HG02588 (cell line): ENCODE measurements at regions not wholly inside any gene's neighbourhood (a gene's known extent, or its start where the extent isn't known, plus 50 kb on each side); places are given as distances from the start of the nearest gene placed in this dataset.
"Not testable (repeated sequence)": the region's sequence is repeated elsewhere in the genome, so short reads cannot be mapped to it uniquely, and the experiment has no call there.

Experiments
- ATAC-seq: cut with Tn5 transposase; IDR thresholded peaks from one replicate; pipeline ENCODE4 v1.9.1; 2021; ENCODE audit warnings: mild to moderate bottlenecking, moderate library complexity; ENCODE audit not compliant: unreplicated experiment

DNA sequence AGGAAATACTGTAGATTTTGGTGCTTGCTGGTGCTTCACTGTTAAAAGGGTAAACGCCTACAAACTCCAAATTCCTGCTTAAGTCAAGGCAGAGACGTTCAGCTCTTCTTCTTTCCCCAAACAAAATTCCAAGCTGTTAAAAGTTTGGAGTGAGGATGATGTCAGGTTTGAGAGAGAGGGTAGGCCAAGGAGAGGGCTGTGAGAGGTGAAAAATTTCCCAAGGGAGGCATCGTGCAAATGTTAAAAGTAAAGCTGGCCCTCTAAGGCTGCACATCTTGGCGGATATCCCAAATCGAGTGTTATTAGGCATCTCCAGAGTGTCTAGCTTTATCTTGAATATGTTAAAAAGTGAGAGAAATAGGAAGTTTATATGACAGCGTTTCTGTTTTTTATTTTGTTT is 651.8 kb downstream of the QKI start:
- no peak for ATAC-seq

DNA sequence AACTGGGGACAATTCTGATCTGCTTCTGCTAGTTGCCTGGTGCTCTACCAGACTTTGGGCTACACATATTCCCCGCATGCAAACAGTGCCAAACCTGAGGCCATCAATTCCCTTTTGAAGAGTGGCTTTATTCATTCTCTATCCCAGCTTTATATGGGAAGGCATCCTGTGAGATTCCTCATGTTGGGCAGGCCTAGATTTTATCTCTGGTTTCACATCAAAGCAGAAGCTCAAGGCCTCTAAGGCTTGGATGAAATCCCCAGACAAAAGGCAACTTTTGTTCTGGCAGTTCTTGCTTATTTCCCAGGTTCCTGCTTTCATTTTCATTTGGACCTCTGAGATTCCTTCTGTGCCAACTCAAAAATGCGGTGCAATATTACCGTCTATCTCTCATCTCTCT is 648.8 kb downstream of the QKI start:
- ATAC-seq = no peak

DNA sequence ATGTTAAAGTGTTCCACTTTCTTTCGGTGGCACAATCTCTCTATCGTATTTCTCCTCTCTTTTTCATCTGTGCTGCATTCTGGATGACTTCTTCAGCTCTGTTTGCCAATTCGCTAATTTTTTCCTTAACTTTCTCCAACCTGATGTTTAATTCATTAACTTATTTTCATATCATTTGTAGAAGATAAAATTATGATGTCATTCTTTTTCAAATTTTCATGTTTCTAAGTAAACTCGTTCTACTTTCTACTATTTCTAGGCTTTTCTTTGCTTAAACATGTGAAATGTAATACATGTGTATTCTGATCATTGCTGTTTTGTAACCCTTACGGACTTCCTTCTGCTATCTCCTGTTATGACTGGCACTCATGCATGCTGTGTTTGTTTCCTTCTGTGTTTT is 648.4 kb downstream of the QKI start:
- ATAC-seq = no peak

DNA sequence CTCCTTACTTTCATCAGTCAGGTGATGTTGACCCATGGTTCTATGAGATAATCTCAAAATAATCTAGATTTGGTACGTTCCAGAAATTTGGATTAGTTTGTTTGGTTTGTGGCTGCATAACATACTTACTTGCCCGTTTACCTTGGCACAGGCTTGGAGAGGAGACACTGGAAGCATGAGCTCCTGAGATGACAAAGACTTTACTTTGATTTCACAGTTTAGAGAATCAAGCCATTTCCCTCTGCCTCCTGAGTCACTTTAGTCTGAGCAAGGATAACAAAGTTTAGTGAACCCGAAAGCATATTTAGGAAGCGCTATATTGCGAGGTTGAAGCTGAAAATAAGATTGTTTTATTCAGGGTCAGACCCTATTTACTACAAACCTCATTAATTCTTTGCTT is 643.4 kb downstream of the QKI start:
- ATAC-seq = no peak

DNA sequence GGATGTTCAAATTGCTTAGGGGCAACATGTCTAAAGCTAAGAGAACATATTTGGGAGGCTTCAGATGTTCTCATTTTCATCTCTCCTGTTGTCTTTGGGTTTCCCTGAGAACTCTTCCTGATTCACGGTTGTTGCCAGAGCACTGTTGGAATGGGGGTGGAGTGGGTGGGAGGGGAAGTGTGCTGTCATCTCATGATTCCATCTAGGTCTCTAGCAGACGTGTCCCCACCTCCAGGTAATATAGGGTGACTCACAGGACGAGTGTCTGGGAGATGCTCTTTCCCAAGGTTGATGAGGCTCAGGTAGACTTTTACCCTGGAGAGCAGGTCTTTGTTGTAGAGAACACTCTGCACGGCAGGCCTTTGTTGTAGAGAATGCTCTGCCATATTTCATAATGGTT is 636.9 kb downstream of the QKI start:
- ATAC-seq = no peak

DNA sequence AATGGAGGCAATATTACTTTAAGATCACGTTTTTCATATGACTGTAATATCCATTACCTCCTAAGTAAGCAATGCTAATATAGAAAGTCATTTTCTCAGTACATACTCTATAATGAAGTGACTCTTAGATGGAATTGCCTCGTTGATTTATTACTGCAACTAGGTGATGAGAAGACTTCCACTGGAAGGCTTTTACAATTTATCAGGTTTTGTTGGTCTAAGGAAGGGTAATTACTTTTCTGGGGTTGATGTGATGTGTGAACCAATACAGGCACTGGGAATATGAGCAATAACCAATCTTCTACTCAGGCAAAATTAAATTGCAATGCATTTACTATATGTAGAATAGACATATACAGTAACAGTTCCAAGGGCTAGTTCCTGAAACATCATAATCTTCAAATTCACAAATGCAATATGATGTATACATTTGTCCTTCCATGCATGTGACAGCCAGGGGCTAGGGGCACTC is 635.0 kb downstream of the QKI start:
- no peak for ATAC-seq

GRCh38 chr6:164048840-164049516 is 634.5 kb downstream of the QKI start:
- no peak for ATAC-seq

GRCh38 chr6:164045082-164045481 is 630.6 kb downstream of the QKI start:
- no peak for ATAC-seq

DNA sequence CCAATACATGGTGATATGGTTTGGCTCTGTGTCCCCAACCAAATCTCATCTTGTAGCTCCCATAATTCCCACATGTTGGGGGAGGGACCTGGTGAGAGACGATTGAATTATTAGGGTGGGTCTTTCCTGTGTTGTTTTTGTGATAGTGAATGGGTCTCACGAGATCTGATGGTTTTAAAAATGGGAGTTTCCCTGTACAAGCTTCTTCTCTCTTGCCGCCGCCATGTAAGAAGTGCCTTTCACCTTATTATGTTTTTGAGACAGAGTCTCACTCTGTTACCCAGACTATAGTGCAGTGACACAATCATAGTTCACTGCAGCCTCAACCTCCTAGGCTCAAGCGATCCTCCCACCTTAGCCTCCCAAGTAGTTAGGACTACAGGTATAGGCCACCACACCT is 629.1 kb downstream of the QKI start:
- ATAC-seq = not testable (repeated sequence)

DNA sequence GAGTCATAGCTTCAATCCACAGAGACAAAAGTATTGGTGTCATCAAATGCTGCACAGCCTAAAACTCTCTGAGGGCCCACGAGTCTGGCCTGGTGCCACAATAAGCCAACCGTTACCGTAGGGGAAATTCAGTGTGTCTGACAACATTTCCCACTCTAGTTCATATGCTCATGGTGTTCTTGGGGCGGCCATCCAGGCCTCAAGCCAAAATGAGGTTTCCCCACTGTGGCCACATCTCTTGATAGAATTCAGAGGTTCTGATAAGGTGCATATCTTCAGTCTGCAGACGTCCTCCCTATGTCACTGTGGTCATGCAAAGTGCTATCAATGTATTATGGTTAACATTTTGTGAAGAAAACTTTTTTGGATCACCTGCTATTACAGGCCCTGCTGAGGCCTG is 627.7 kb downstream of the QKI start:
- ATAC-seq = no peak

- ATAC-seq = no peak
Measured at GRCh38 chr6:164040994-164041393, 626.5 kb downstream of the QKI start.

DNA sequence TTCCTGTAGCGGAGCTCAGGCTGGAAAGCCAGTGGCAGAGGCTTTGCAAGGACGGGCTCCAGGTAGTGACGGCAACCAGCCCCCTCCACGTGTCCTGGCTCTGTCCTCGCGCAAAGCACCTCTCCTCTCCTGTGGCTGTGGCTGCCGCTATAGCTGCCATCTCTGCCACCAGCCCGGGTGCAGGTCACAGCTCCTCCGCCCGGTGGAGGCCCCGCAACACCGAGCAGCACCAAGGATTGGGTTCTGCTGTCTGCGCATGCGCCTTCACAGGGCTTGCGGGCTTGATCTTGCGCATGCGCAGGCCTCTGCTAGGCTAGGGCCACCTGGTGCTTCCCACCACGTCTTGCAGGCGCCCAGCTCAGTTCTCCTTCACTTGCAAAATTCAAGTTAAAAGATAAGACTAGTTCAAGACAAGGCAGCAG is 625.4 kb downstream of the QKI start:
- ATAC-seq = no peak

DNA sequence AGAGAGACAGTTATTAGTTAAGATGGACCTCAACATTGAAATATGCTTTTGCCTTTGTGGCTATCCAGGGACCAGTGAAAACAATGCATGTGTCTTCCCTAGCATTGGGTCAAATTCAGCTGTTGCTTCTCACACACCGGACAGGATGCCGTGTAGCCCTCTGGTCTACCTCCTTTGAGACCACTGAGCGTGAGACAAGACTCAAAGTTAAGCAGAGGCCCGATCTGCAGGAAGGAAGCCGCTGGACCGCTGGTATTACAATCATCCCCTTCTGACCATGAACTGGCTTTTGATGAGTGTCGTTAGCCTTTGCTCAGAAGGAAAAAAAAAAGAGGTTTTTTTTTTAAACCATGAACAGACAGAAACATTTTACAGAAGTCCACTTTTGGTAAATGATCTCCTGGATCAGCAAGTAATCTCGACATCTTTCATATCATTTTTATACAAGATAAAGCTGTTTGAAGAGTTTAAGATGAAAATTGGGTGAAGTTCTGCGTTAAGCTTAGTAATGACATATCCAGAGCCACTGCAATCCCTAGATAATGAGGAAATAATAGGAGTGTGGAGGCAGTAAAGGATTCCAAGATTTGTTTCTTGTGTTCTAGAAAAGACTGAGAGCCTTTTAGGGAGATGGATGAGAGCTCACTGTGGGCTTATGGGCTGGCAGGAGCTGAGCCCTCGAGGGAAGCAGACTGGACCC is 622.8 kb downstream of the QKI start:
- ATAC-seq = no peak

DNA sequence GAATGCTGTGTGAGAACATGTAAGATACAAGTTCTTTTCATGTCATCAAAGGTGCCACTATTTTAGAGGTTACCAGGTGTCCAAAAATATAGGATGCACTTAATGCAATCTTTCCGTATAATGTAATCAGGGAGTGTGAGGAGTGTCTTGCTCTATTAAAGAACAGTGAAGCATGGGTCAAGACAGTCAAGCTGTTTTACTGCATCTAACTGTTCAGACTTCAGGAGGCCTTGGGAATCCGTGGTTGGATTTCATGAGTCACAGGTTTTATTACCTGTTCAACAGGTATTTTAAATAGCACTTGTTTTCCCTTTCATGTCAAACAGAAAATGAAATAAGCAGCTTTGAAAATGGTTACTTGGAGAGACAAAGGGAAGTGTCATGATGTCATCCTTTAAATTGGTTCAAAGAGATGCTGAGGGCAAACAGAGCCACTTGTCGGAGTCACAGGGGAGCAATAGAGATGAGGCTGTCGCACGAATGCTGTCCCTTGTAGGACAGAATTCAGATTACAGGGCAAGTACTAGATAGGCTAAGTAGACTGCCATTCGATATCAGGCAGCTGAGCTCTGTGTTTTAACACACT is 621.5 kb downstream of the QKI start:
- no peak for ATAC-seq

DNA sequence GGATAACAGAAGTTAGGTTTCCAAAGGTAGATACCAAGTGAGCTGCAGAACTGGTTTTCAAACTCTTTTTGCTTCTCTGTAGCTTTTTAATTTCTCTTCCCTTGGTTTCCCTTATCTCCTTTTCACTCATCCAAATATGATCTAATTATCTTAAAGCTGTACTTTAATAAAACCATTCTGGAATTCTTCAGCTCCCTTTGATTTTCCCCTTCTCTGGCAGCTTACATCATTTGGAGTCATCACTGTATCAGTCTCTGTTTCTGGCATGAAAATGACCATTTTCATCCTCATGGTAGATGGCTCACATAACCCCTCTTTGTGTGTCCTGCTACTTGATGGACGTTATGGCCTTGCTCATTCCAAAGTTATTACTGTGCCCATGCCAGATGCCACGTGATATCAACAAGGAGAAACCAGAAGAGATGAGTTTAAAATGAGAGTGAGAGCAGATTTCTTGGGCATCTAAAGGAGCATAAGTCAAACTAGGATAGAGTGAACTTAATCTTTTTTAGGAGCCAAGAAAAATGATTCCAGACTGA is 620.2 kb downstream of the QKI start:
- ATAC-seq = no peak

GRCh38 chr6:164025180-164025579 is 610.7 kb downstream of the QKI start:
- ATAC-seq = no peak

DNA sequence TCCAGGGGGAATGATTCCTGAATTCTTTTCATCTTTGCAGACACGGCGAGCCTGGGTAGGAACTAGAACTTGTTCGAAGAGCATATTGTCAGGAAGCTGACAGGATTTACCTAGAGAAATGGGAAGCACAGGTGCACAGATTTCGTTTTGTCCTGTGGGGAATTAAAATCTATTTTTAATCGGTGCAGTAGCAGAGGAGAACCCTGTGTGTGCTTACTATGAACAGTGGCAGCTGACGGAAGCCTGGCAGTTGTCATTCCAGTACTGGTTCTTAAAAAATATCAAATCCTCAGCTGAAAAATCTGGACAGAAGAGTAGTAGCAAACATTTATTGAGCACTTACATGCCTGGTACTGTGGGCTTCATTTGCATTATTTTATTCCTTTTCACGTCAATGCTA is 609.0 kb downstream of the QKI start:
- ATAC-seq = no peak

DNA sequence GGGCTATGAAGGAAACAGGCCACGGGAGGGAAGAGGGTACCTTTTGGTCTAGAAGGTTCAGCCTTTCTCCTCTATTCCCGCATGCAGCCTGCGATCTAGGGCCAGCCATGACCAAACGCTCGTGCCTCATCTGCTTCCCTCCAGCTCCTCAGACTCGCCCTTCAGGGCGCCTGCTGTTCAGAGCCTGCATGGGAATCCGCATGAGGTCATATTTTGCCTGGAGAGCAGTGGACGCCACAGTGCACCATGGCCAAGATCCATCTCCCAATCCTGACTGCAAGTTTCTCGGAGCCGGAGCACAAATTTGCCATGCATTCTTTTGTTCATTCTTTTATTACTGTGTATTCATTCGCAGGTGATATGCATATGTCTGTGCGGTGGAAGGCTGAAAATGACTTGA is 608.1 kb downstream of the QKI start:
- no peak for ATAC-seq

DNA sequence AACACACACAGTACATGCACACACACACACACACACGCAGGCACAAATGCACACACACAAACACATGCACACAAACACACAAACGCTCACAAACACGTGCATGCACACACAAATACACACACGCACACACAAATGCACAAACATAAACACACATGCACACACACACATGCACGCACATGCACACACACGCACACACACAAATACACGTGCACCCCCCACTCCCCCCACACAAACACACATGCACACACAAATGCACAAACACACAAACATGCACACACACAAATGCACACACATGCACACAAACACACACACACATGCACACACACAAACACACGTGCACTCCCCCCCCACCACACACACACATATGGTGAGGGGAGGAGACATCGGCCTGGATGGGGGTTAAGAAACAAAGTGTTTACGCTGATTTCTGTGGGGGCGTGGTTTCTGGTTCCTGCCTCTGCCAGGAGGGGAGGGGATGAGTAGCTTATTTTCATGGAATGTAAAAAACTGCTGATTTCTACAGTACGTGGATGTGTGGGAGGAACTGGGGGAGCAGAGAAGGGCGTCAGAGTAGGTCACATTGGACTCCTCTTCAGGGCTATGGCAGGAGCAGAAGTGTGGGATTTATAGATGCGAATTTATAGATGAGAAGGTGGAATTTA is 607.2 kb downstream of the QKI start:
- no peak for ATAC-seq

DNA sequence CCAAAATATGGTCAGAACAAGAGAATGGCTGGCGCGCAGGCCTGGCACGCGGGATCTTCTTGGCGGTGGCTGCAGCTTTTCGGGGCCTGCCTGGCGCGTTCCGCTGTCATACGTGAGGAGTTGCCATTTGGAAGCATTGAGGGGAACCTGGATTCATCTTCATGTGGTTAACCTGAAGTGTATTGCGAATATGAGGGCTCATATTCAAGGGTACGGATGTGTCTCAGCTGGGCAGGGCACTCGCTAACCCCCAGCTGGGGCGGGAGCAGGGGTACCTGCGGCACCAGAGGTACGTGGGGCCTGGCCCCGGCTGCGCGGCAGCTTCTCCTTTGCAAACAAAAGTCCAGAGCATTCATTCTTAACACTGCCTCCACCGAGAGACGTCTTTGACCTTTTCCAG is 605.6 kb downstream of the QKI start:
- ATAC-seq = no peak

DNA sequence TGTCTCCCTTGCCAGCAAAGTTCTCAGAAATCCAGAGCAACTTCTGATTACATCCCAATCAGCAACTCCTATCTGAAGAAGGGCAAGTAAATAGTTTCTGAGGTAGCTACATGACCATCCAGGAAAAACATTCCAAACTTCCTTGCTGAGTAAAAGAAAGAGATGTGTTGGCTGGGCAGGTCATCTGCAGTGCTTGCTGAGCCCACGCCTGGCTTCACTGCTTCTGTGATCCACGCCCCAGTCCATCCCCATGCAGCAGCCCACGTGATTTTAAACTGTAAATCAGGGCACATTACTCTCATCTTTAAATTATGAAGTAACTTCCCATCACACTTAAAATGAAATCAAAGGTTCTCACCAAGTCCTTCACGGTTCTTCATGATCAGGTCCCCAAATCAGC is 603.6 kb downstream of the QKI start:
- ATAC-seq = no peak

DNA sequence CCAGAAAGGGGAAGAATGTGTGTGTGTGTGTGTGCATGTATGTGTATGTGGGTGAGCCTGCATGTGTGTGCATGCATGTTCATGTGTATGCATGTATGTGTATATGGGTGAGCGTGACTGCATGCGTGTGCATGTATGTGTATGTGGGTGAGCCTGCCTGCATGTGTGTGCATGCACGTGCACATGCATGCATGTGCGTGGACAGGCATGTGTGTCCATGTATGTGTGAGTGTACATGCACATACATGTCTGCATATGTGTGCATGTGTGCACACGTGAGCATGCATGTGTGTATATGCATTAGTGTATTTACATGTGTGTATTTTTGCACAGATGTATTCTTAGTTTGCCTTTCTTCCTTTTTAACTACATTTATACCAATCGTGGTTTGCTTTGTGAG is 601.5 kb downstream of the QKI start:
- no peak for ATAC-seq
